NOMO-1 (cell line): ENCODE measurements at regions not wholly inside any gene's neighbourhood (a gene's known extent, or its start where the extent isn't known, plus 50 kb on each side); places are given as distances from the start of the nearest gene placed in this dataset.
"Not testable (repeated sequence)": the region's sequence is repeated elsewhere in the genome, so short reads cannot be mapped to it uniquely, and the experiment has no call there.

Experiments used
- DNase-seq, 2 experiments: peaks; one replicate each; lab custom pipeline; 2025; ENCODE audit not compliant: unreplicated experiment in 2 of 2; lab: John Stamatoyannopoulos, UW

DNA sequence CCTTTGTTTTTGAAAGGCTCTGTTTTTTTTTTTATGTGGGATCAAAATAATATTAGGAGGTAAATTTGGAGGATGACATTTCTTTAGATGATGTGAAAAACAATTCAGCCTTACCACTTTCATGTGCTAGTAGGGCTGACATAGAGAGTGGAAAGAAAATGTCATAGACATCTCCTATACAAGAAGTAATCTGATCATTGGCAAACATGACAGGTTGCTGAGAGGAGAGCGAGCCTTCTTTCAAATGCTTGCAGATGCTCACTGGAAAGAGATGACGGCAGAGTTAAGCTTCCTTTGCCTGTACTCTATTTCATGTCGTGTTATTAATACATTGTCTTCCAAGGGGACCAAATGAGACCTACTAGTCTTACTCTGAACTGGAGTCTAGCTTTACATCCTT, 160.1 kb upstream of the DAP start:
- no peak for DNase-seq

DNA sequence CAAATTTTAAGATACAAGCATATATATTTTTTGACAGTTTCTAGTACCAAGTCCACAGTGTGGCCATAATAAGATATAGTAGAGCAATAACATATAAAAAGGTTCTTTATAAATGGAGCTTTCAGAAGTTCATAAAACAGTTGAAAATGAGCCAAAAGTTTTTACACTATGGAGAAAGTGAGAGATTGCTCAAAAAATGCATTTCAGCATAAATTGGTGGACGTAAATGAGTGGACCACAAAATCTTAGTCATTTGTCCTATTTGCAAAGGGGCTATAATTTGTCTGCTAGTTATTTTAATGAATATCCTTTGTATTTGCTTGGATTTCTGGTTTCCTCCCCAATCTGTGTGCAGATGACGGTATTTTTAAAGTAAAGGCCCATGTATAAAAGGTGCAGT, 159.4 kb upstream of the DAP start:
- DNase-seq = no peak

DNA sequence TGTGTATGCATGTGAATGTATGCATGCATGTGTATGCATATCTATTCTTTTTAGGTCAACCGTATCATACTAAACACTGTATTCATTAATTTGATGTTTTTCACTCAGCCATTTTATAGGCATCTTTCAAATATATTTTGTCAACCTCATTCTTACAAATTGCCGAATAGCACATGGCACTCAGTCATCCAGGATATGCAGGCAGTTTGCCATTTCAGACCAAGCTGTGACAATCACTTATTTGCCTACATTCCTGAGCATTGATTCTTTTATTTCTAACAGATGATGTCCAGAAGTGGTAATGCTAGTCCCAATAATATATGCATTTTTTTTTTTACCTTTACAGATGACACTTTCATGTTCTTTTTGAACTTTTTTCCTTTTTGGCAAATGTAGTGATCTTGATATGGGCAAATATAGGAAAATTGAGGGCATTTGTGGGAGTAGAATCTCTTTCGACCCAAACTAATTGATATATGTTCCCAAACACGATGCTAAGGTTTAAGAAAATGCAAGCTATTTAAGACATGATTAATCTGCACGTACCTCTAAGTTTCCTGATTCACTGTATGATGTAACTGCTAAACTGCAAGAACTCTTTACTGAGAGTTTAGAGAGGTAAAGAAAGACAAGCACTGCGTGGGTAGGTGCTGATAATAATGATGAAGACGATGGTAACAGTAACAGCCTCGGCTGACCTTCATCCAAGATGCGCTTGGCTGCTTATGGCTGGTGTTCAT, 153.9 kb upstream of the DAP start:
- DNase-seq = peak in 1 of 2 experiments; percentile 32

DNA sequence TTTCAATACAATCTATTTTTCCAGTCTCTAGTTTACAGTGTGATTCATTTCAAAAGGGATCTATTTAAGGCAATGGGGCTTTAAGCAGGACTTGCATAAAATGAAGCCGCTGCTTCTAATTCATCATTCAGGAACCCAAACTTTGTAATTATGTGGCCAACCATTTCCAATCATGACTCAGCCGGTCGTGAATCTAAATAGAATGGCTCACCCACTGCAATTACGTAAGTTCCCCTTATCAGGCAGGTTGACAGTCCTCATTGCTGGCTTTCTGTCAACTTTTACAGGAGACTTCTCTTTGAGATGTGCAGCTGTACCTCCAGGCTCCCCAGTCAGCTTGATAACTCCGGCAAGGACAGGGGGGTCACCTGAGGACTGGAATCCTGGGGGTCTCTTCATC, 152.8 kb upstream of the DAP start:
- peak; percentile 99 to 100 for DNase-seq

DNA sequence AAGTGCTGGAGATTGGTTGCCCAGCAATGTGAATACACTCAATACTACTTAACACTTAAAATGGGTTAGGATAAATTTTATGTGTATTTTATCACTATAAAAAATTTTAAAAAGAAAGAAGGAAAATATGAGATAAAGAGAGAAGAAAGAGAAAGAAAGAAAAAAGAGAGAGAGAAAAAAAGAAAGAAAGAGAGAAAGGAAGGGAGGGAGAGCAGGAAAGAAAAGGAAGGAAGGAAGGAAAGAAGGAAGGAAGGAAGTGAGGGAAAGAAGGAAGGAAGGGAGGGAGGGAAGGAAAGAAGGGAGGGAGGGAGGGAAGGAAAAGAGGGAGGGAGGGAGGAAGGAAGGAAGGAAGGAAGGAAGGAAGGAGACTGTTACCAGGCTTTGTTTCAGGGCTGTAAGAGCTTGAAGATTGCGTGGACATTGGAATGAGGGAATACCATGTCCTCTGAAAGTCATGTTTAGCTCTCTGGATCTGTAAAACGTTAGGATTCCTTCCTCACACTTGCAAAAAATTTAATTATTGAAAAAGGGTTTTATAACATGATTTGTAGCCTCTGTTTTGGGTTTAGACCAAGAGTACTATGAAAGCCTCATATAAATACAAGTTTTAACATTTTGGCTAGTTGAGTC, 152.3 kb upstream of the DAP start:
- DNase-seq = no peak

DNA sequence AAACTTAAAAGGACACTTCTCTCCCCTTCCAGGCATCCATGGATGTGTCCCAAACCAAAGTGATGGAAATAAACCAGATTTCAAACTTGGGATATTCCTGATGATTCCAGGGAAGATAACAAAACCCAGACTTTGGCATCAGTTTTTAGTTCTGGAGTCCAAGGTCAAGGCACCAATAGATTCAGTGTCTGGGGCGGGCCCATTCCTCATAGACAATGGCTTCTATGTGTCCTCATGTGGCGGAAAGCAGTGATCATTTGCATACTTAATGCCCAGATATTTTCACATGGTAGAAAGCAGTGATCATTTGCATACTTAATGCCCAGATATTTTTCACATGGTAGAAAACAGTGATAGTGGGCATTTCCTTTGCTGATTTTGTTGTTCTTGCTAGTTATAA, 151.4 kb upstream of the DAP start:
- DNase-seq = no peak

DNA sequence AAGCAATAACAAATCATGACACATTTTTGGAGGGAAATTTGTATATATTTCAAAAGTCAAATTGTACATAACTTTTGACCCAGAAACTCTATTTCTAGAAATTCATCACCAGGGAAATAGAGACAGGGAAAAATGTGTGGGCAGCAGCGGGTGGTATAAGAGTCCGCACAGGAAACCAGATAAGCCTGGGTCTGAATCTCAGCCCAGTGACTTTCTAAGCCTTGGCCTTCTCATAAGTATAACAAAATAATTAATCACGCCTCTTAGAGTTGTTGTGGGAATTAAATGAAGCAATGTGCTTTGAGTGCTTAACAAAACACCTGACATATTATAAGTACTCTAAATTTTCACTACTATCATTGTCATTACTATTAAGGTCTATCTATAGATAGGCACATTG, 149.2 kb upstream of the DAP start:
- DNase-seq = no peak

DNA sequence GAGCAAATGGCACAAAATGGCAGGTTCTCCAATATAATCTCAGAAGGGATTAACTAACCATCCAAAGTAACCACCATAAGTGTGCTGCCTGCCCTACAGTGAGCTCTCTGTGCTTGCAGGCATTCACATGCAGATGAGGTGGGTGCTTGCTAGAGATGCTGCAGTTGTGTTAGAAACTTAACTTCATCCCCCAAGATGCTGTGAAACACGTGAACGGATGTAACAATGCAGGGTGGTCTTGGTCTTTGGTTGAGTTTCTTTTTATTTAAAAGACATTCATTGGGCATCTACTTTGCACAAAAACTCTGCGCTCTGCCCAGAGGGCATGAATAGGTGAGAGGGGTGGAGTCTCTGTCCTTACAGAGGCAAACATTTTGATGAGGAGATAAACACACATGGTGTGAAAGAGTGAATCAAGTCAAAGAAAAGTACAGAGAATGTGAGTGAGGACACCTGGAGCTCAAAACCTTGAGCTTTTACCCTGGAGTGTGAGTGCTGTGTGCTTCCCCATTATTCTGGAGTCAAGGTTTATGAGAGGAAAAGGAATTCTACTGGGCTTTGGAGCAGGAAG, 143.9 kb upstream of the DAP start:
- DNase-seq = no peak

DNA sequence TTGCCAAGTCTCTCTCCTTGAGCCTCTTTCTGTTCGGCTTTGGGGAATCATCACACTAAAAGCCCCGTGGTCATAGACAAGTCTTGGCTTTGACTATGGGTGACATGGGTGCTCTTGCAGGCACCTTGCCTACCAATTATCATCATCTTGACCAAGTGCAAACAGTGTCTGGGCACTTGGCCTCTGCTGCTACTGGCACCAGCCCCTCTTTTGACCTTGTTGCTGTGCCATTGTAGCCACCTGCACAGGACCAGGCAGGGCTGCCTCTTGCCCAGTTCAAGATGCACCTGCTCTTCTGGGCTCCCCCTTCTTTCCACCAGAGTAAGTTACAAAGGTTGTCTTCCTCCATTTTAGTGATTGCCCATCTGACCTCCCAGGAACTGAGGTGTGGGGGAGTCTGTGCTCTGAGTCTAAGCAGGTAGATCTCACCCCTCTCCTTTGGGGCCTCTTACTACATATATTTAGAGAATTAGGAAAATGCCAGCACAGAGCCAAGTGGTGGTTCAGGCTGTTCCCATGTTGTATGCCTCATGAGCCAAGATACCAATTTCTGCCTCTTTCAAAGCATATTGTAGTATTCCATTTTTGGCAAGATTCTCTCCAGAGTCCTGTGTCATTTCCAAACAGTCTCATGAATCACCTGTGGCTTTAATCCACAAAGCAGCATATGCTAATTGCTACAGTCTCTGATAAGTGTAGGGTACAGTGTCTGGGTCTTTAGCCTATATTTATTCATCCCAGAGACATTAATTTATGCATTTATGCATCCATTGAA, 142.9 kb upstream of the DAP start:
- no peak for DNase-seq

DNA sequence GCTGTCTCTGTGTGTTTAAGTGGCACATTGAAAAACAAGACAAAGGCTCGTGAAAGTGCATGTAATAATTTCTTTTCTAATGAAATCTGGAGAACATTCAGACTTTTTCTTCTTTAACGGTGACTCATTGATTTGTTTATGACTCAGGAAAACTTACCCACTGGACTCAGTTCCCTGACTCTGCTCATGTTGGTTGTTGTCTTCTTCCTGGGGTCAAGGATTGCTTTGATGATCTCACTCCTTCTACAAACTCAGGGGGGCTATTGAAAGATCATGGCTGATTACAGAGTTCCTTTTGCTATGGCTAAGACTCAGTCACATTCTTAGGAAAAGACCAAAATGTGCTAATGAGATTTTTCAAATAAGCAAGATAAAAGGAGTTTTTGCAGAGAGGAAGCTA, 141.1 kb upstream of the DAP start:
- no peak for DNase-seq

DNA sequence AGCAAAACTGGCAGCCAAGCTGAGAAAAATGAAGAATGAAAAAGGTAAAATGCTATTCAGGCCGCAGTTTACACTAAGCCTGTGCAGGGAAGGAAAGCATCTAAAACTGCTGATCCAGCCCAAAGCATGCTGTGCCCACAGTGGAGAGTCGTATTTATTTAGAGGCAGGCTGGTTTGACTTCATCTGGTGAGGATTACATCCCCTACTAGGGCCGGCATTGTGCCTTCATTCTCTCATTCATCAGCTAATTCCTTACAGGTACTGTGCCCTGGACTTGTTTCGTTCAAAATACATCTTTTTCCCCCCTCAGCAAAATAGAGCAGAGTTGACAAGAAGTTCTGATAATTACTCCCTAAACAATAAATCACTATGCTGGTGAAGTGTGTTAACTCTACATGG, 137.5 kb upstream of the DAP start:
- no peak for DNase-seq

DNA sequence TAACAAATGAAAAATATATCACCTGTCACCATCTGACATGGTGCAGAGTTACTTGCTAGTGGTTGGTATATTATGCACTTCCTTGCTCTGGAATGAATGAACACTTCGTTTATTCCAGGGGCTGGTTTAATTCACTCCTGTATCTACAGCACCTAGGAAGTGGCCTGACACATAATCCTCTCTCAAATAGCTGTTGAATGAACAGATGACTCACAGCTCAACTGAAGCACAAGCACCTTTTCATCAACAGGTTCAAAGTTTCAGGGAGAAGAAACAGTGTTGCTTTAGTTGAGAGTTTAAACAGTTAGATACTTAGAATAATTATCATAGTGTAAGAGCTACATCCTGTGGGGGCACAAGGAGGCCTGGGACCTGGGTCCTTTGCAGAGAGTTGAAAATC, 135.0 kb upstream of the DAP start:
- DNase-seq = no peak

DNA sequence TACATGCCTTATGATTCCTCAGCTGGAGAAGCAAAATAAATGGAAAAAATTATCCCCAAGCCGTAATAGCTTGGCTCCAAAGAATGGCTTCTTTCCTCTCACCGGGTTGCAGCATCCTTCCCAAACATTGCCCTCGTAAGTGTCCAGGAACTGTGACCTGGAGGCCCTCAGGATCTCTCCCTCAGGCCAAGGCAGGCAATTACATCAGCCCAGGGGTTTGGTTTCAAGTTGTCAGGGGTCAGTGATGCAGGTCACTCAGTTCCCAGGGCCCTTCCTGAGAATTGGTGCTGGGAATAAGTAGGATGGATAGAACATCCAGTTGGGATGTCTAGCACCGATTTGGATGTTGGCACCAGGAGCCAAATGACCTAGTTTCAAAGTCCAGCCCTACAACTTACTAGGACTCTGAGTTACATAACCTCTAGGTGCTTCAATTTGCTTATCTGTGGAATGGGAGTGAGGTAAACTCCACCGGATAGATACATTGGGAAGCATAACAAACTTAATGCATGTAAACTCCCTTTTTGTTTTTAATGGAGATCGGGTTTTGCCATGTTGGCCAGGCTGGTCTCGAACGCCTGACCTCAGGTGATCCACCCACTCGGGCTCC, 133.5 kb upstream of the DAP start:
- no peak for DNase-seq

DNA sequence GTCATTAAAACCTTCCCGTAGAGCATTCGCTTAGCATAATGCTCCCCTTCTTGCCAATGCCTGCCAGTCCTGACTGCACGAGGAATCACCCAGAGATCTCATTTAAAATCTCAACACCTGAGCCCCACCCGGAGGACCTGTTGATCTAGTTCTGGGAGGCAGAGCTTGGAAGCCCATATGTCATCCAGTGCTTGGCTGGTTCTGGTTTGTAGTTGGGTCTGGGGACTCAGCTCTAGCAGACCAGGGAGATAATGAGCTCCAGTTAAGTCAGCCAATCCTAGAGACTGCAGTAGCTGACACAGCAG, 131.8 kb upstream of the DAP start:
- DNase-seq = no peak

DNA sequence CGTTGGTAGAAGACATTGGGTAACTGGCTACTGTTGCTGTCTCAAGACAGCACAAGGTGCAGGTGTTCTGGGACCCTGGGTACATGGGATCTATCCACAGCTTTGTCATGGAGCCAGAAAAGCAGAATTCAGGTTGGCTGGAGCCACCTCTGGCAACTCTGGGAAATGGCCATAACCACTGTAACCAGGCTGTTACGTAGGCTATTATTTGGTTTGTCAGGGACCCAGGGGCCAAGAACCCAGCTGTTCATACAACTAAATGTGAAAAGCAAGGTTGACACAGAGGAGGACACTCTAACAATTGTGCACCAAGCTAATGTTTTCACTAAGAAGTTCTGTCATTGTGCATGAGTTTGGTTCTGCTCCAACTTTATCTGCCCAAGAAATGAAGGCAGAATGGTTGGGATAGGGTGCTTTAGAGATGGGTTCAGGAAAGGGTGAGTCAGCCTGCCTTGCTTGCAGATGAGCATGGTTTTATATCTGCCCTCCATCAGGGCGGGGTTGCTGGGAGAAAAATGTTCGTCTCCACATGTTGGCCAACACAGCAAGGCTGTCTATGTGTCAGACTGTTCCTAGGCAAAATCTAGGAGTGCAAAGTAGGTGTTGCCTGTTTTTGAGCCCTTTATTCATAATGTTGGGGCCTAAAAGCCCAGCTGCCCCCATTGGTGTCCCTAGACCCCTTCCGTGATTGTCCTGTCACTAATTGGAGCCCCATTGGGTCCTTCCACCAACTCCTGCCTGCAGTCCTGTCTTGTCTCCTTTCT, 131.3 kb upstream of the DAP start:
- no peak for DNase-seq

DNA sequence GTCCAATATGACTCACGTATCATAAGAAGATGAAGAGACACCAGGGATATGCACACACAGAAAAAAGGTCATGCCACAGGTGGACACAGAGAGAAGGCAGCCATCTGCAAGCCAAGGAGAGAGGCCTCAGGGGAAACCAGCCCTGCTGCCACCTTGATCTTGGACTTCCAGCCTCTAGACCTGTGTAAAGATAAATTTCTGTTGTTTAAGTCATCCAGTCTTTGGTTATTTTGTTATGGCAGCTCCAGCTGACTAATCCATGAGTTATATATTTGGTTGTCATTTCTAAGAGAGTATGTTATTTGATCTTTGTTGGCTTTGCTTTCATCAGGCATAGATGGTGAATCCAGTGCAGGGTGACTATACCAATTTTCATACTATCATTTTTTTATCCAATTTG, 130.2 kb upstream of the DAP start:
- DNase-seq = no peak

DNA sequence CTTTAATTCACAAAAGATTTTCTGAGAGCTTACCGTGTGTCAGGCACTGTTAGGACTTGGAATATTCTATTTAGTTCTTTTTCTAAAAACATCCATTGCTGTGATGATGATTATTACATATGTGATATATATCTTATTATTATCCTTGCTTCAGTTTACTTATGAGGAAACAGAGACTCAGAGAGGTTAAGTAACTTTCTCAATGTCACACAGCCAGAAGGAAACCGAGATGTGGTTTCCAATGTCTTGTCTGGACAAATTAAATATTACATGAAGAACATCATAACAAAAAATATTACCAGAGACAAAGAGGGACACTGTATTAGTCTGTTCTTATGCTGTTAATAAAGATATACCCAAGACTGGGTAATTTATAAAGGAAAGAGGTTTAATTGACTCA, 125.5 kb upstream of the DAP start:
- DNase-seq = no peak

DNA sequence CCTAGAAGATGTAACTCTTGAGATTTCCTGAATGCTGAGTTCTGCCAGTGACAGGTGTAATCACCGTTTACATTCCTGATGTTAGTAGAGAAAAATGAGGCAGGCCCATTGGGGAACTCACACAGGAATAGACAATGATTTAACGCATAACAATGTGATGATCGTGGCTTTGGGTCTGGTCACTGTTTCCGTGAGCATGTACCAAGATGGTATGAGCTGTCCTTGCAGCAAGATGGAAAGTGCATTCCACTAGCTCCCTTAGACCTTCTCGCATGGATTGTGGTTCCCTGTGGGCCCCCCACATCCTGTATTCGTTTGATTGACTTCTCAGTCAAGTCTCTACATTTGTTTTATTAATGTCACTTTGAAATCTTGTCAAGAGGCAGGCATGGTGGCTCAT, 124.0 kb upstream of the DAP start:
- no peak for DNase-seq

DNA sequence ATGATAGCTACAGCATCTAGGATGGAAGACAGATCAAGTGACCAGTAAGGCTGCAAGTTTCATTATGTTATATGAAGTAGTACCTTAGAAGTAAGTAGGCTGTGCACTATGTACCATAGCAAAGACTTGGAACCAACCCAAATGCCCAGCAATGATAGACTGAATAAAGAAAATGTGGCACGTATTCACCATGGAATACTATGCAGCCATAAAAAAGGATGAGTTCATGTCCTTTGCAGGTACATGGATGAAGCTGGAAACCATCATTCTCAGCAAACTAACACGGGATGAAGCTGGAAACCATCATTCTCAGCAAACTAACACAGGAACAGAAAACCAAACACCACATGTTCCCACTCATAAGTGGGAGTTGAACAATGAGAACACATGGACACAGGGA, 122.9 kb upstream of the DAP start:
- DNase-seq = not testable (repeated sequence)

DNA sequence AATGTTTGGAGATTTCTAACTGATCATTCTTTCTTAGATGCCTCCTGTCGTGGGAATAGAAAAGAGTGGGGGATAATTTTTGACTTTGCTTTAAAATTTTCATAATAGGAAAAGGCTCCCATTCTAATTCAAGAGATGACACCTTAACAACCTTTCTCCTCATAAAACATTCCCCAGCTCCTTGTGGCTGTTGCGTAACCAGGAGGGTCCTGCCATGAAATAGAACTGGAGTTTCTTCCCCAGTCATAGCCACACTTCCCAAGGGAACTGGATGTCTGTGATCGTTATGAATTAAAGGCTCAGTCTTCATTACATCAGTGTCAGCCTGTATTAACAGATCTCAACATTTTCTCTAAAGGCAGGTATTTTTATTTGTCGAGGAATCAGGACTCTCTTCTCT, 119.9 kb upstream of the DAP start:
- DNase-seq = no peak

DNA sequence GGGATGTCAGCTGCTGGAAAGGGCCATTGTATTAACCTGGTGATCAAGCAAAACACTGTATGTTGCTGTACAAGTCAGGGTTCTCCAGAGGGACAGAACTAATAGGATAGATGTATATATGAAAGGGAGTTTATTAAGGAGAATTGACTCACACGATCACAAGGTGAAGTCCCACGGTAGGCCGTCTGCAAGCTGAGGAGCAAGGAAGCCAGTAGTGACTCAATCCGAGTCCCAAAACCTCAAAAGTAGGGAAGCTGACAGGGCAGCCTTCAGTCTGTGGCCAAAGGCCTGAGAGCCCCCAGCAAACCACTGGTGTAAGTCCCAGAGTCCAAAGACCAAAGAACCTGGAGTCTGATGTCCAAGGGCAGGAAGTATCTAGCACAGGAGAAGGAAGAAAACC, 116.0 kb upstream of the DAP start:
- DNase-seq = not testable (repeated sequence)
